Chondrocyte (in vitro differentiated cells): ENCODE measurements at regions not wholly inside any gene's neighbourhood (a gene's known extent, or its start where the extent isn't known, plus 50 kb on each side); places are given as distances from the start of the nearest gene placed in this dataset.
"Not testable (repeated sequence)": the region's sequence is repeated elsewhere in the genome, so short reads cannot be mapped to it uniquely, and the experiment has no call there.

Experiments
- DNase-seq: peaks from one replicate; pipeline ENCODE4 v3.0.0; 2021; ENCODE audit warnings: mixed read lengths, low spot score
- H3K27ac Mint-ChIP-seq: one replicate; pipeline ENCODE4 v1.8.0; 2021; ENCODE audit warnings: mild to moderate bottlenecking, moderate library complexity, mixed read lengths; ENCODE audit not compliant: unreplicated experiment
- H3K27me3 Mint-ChIP-seq: 2 replicates; pipeline ENCODE4 v1.8.0; 2021; ENCODE audit warnings: low read depth, mixed read lengths
- H3K36me3 Mint-ChIP-seq: 2 replicates; pipeline ENCODE4 v1.8.0; 2021; ENCODE audit warnings: low read depth, mixed read lengths
- H3K4me1 Mint-ChIP-seq: 2 replicates; pipeline ENCODE4 v1.8.0; 2021; ENCODE audit warnings: low read depth, mild to moderate bottlenecking, mixed read lengths
- H3K4me3 Mint-ChIP-seq: one replicate; pipeline ENCODE4 v1.8.0; 2021; ENCODE audit warnings: mild to moderate bottlenecking, moderate library complexity, mixed read lengths; ENCODE audit not compliant: unreplicated experiment
- H3K9me3 Mint-ChIP-seq: 2 replicates; pipeline ENCODE4 v1.8.0; 2021; ENCODE audit warnings: low read depth, mixed read lengths
- CTCF ChIP-seq: fragments of 200-600 bp; sonication (generic); IDR thresholded peaks from 2 replicates; pipeline ENCODE4 v1.5.0; 2021; ENCODE audit warnings: antibody characterized with exemption, mild to moderate bottlenecking, moderate library complexity

DNA sequence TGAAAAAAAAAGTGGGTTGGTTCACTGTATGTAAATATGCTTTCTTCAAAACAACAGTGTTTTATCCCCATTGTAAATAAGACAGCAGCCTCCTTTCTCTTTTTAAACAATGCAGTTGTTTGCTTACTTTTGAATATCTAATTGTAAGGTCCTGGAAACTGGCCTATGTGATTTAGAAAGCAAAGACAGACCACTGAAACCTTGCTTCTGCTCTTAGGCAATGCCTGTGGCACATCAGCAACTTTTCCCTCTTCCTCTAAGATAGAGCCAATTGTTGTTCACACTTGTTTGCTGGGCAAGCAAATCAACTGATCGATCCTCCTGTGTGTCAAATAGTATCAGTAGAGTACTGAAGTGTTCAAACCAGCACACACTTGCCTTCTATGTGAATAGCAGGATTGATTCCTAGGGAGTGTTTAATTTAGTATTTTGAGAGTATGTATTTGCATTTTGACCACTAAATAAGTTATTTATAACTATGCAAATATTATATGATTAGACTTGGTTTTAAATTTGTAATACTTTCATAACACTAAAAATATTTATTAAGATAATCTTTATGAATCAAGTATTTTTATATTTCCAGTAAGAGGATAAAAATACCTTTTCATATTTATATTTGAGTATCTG, 55.4 kb upstream of the GRPR start:
- no peak for TF ChIP-seq CTCF
- Mint-ChIP-seq H3K27ac (no peak overlapping the region), H3K4me1 (peaks cover 2% of the 10 kb centered on the region), H3K4me3 (no peak overlapping the region), H3K36me3 (peaks cover 2% of the 10 kb centered on the region), H3K27me3 (no peaks in the 10 kb centered on the region), H3K9me3 (peaks cover 20% of the 10 kb centered on the region)
- DNase-seq: no peak

DNA sequence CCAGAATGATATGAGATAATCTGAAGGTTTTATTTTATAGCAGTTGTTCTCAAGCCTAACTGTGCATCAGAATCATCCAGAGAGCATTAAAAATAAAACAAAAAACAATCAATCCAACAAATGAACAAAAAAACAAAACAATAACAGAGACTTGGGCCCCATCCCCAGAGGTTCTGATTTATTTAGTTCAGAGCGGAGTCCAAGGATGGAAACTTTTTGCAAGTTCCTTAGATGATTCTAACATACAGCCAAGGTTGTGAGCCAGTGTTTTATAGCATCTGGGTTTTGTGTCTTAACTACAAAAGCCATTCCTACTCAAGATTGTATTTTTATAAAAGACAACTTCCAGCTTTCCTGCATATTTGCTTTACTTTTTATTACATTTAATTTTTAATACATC, 59.4 kb upstream of the GRPR start:
- H3K36me3 Mint-ChIP-seq: no peaks in the 10 kb centered on the region
- H3K27me3 Mint-ChIP-seq: no peaks in the 10 kb centered on the region
- no peak overlapping the region for H3K4me3 Mint-ChIP-seq
- peaks cover 2% of the 10 kb centered on the region for H3K4me1 Mint-ChIP-seq
- DNase-seq: no peak
- peaks cover 3% of the 10 kb centered on the region for H3K9me3 Mint-ChIP-seq
- no peak overlapping the region for H3K27ac Mint-ChIP-seq
- TF ChIP-seq CTCF: no peak

- Mint-ChIP-seq H3K36me3 (no peaks in the 10 kb centered on the region), H3K4me3 (no peak overlapping the region), H3K27ac (no peak overlapping the region), H3K27me3 (no peaks in the 10 kb centered on the region), H3K4me1 (peaks cover 2% of the 10 kb centered on the region), H3K9me3 (peaks cover 3% of the 10 kb centered on the region)
- no peak for DNase-seq
- TF ChIP-seq CTCF: no peak
These were observed 60.2 kb upstream of the GRPR start for GRCh38 chrX:16063141-16063540.

DNA sequence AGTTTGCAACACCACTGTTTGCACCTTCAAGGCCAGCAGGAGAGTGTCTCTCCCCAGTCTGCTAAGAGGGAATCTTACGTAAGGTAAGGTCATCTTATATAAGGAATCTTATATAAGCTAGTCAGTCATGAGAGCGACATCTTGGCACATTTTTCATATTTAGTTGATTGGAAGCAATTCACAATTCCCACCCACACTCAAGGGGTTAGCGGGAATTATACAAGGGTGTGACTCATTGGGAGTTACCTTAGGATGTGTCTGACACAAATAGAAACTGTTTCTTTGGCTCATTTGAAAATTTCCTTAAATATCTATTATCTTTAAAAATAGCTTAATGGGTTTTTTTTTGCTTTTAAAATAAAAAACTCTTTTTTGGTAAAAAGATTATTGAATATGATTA, 62.1 kb upstream of the GRPR start:
- Mint-ChIP-seq H3K9me3 (peaks cover 3% of the 10 kb centered on the region), H3K4me3 (no peak overlapping the region)

DNA sequence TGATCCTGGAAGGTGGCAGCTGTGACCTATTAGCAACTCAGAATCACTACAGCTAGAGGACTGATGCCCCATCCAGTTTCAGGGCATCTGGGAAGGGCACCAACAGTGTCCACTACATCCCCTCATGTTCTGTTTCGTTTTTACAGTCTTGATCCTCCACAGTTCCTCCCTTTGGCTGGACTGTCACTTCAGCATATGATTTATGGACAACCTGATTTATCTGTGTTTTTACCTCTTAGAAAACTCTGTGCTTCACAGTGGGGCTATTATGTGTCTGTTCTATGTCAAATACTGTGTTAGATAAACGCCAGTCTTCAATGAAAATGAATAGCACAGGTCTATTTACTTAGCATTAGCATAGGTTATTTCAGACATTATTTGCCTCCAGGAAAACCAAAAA, 63.1 kb upstream of the GRPR start:
- H3K27ac Mint-ChIP-seq: no peak overlapping the region
- H3K27me3 Mint-ChIP-seq: no peaks in the 10 kb centered on the region
- H3K9me3 Mint-ChIP-seq: peaks cover 3% of the 10 kb centered on the region
- no peaks in the 10 kb centered on the region for H3K4me1 Mint-ChIP-seq
- TF ChIP-seq CTCF: no peak
- no peaks in the 10 kb centered on the region for H3K36me3 Mint-ChIP-seq
- no peak overlapping the region for H3K4me3 Mint-ChIP-seq
- no peak for DNase-seq

More for the DNA sequence above, 62.1 kb upstream of the GRPR start:
- TF ChIP-seq CTCF: no peak
- Mint-ChIP-seq H3K27me3 (no peaks in the 10 kb centered on the region), H3K36me3 (no peaks in the 10 kb centered on the region), H3K4me1 (no peaks in the 10 kb centered on the region), H3K27ac (no peak overlapping the region)
- DNase-seq: no peak

- H3K4me1 Mint-ChIP-seq, H3K27ac Mint-ChIP-seq, DNase-seq, H3K4me3 Mint-ChIP-seq, H3K27me3 Mint-ChIP-seq, H3K36me3 Mint-ChIP-seq: not testable (repeated sequence)
- peaks cover 13% of the 10 kb centered on the region for H3K9me3 Mint-ChIP-seq
These were observed 74.2 kb upstream of the GRPR start for GRCh38 chrX:16049126-16049525.
